GM10248 (cell line): ENCODE measurements at regions not wholly inside any gene's neighbourhood (a gene's known extent, or its start where the extent isn't known, plus 50 kb on each side); places are given as distances from the start of the nearest gene placed in this dataset.

Experiments used
- CTCF ChIA-PET: fragments of 300-600 bp; sonication (Branson Sonifier 250); formaldehyde crosslinking; extraction: SDS; loops from one replicate; lab custom pipeline; 2021; ENCODE audit warnings: antibody characterized with exemption; lab: Yijun Ruan, JAX
- POLR2A ChIA-PET: fragments of 350-650 bp; sonication (Branson Sonifier 250); formaldehyde crosslinking; extraction: SDS; loops from one replicate; lab custom pipeline; 2020; ENCODE audit warnings: antibody characterized with exemption; lab: Yijun Ruan, JAX
- DNase-seq: peaks from one replicate; pipeline ENCODE4 v3.0.0; 2012; ENCODE audit errors: extremely low spot score
- CTCF ChIP-seq: IDR thresholded peaks from 2 replicates; pipeline ENCODE4 v1.5.1; 2012; ENCODE audit warnings: mild to moderate bottlenecking, low read depth; ENCODE audit errors: extremely low read depth, missing control alignments, control extremely low read depth

- CTCF ChIA-PET: interaction anchor here (1.6 kb wide), 1 partner anchor 10 kb away, joined by 5 read pairs; no protein-coding TSS in a partner anchor
- TF ChIP-seq CTCF: no peak
- DNase-seq: no peak
- POLR2A ChIA-PET: no interaction called here
Measured at GRCh38 chr10:123952099-123952498, 60.5 kb upstream of the CPXM2 start.

DNA sequence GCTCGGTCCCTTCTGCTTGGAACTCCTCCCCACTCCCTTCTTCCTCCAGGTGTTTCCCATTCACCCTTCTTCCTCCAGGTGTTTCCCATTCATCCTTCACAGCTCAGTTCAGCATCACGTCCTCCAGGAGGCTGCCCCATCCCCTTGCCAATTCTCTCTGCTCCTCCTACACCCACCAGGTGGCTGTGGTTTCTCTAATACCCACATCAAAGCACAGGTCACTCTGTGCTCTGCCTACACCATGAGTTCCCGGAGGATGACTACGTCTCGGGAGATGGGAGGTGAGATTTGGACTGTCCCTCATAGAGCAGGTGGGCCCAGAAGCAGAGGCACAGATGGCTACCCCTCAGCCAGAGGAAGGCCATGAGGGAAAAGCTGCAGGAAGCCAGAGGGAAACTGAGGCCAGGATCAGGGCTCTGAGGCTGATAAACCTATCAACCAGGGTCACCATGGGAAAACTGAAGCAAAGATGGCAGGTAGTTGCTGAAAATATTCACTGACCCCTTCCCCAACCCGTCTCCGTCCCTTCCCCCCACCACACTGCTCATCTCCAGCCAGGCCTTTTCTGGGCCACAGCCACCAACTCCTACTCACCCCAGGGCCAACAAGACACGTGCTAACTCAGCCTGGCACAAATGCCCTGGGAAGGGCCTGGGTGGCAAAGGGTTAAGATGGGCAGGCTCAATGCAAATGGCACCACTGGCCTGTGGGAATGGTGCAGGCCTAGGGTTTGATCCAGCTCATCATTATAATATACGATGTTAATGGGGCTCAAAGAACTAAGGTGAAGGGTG, 56.6 kb upstream of the CPXM2 start:
- TF ChIP-seq CTCF: no peak
- CTCF ChIA-PET: no interaction called here
- POLR2A ChIA-PET: no interaction called here
- DNase-seq: no peak

- TF ChIP-seq CTCF: no peak
- ChIA-PET CTCF (no interaction called here), POLR2A (no interaction called here)
- no peak for DNase-seq
Measured at GRCh38 chr10:123945325-123945920, 53.8 kb upstream of the CPXM2 start.

DNA sequence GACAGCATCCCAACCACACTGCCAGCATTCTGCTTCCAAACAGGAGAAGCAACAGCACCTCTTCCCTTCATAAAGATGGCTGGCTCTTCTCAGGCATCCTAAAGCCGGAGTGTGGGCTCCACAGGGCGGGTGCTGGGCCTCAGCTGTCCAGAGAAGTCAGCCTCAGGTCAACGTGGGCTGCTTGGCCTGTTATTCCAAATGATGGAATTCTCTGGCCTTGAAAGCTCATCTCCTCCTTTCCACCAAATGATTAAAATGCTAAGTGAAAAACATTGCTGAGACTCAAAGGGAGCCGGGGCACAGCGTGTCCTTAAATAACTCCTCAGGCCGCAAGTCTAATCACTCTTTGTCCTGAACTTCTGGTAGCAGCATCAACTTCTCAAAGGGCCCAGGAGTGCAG, 53.1 kb upstream of the CPXM2 start:
- POLR2A ChIA-PET: no interaction called here
- TF ChIP-seq CTCF: no peak
- no peak for DNase-seq
- CTCF ChIA-PET: no interaction called here

GRCh38 chr10:123943307-123943706, 51.7 kb upstream of the CPXM2 start:
- TF ChIP-seq CTCF: no peak
- CTCF ChIA-PET: no interaction called here
- POLR2A ChIA-PET: no interaction called here
- DNase-seq: no peak

DNA sequence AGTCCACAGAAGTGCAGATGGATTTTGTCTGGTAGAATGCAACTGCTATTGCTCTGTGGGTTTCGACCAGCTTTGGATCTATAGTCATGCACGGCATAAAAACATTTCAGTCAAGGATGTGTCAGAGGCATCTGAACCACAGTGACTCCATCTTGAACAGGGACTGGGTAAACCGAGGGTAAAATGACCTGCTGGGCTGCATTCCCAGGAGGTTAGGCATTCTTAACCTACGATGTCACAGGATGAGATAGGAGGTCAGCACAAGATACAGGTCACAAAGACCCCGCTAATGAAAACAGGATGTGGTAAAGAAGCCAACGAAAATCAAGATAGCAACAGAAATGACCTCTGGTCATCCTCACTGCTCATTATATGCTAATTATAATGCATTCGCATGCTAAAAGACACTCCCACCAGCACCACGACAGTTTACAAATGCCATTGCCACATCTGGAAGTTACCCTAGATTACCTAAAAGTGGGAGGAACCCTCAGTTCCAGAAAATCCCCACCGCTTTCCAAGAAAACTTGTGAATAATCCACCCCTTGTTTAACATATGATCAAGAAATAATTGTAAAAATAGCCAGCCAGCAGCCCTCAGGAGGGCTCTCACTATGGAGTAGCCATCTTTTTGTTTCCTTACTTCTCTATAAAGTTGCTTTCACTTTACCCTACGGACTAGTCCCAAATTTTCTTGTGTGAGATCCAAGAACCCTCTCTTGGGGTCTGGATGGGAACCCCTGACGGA, 50.7 kb upstream of the CPXM2 start:
- no peak for TF ChIP-seq CTCF
- CTCF ChIA-PET: no interaction called here
- DNase-seq: no peak
- POLR2A ChIA-PET: no interaction called here
